Prostate gland (tissue), 2 donors: ENCODE measurements at regions not wholly inside any gene's neighbourhood (a gene's known extent, or its start where the extent isn't known, plus 50 kb on each side); places are given as distances from the start of the nearest gene placed in this dataset.

Source experiments
- POLR2A ChIP-seq: fragments of 450-650 bp; IDR thresholded peaks from one replicate; pipeline ENCODE4 v1.6.1; 2016; ENCODE audit warnings: antibody characterized with exemption, mild to moderate bottlenecking
- TF ChIP-seq, protein P1 (sequence below), 4 experiments: fragments of 200-600 bp in 2 of 4; fragments of 450-650 bp in 2 of 4; sonication (generic) in 2 of 4; IDR thresholded peaks; 1 replicate in 3 of 4; 2 replicates in 1 of 4; pipeline ENCODE4 v1.5.1; 2016 to 2019; ENCODE audit warnings: antibody characterized with exemption in 4 of 4, mild to moderate bottlenecking in 2 of 4, moderate library complexity in 2 of 4

DNA sequence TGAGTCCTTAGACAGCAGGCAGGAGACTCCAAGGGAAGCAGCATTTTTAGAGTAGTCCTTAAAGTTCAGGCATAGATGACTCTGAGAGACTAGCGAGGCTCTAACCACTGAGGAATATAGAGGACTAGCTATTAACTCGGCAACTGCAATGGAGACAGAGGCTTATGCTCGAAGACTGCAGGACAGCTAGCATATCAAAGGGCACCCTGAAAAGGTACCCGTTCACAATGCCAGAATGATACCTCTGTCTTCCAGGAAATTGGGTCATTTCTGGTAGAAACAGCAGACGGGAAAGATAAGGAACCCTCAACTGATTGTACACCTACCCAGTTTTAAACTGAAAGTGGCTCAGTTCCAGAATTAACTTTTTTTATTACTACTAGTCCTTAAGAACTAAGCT, 1204.0 kb upstream of the ZEB2 start:
- TF ChIP-seq, protein P1, sequence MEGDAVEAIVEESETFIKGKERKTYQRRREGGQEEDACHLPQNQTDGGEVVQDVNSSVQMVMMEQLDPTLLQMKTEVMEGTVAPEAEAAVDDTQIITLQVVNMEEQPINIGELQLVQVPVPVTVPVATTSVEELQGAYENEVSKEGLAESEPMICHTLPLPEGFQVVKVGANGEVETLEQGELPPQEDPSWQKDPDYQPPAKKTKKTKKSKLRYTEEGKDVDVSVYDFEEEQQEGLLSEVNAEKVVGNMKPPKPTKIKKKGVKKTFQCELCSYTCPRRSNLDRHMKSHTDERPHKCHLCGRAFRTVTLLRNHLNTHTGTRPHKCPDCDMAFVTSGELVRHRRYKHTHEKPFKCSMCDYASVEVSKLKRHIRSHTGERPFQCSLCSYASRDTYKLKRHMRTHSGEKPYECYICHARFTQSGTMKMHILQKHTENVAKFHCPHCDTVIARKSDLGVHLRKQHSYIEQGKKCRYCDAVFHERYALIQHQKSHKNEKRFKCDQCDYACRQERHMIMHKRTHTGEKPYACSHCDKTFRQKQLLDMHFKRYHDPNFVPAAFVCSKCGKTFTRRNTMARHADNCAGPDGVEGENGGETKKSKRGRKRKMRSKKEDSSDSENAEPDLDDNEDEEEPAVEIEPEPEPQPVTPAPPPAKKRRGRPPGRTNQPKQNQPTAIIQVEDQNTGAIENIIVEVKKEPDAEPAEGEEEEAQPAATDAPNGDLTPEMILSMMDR (IDR thresholded peaks at IDR 0.05), result no peak
- no peak for TF ChIP-seq POLR2A
